Suprapubic skin (tissue), 4 donors: ENCODE measurements at regions not wholly inside any gene's neighbourhood (a gene's known extent, or its start where the extent isn't known, plus 50 kb on each side); places are given as distances from the start of the nearest gene placed in this dataset.

Experiments
- EP300 ChIP-seq: sonication (generic); formaldehyde crosslinking; IDR thresholded peaks from one replicate; pipeline ENCODE4 v1.6.1; 2017; ENCODE audit warnings: antibody characterized with exemption
- POLR2A ChIP-seq, 2 donors: fragments of 450-650 bp; IDR thresholded peaks; one replicate each; pipeline ENCODE4 v1.6.1; 2017; ENCODE audit warnings: antibody characterized with exemption in 2 of 2, mild to moderate bottlenecking in 2 of 2, moderate library complexity in 2 of 2
- POLR2AphosphoS5 ChIP-seq, 3 donors: sonication (generic); formaldehyde crosslinking; IDR thresholded peaks; one replicate each; pipeline ENCODE4 v1.6.1; 2017; ENCODE audit warnings: antibody characterized with exemption in 3 of 3
- TF ChIP-seq, protein P1 (sequence below), 2 donors: fragments of 200-600 bp in 1 of 2; fragments of 450-650 bp in 1 of 2; sonication (generic) in 1 of 2; IDR thresholded peaks; one replicate each; pipeline ENCODE4 v1.5.1; 2016 to 2019; ENCODE audit warnings: antibody characterized with exemption in 2 of 2, mild to moderate bottlenecking in 1 of 2, moderate library complexity in 1 of 2

- TF ChIP-seq POLR2A (IDR thresholded peaks at IDR 0.05) (no peak), POLR2AphosphoS5 (IDR thresholded peaks at IDR 0.05) (no peak), EP300 (no peak)
- TF ChIP-seq, protein P1, sequence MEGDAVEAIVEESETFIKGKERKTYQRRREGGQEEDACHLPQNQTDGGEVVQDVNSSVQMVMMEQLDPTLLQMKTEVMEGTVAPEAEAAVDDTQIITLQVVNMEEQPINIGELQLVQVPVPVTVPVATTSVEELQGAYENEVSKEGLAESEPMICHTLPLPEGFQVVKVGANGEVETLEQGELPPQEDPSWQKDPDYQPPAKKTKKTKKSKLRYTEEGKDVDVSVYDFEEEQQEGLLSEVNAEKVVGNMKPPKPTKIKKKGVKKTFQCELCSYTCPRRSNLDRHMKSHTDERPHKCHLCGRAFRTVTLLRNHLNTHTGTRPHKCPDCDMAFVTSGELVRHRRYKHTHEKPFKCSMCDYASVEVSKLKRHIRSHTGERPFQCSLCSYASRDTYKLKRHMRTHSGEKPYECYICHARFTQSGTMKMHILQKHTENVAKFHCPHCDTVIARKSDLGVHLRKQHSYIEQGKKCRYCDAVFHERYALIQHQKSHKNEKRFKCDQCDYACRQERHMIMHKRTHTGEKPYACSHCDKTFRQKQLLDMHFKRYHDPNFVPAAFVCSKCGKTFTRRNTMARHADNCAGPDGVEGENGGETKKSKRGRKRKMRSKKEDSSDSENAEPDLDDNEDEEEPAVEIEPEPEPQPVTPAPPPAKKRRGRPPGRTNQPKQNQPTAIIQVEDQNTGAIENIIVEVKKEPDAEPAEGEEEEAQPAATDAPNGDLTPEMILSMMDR (IDR thresholded peaks at IDR 0.05): no peak
These were observed 439.5 kb downstream of the ACTL7B start for GRCh38 chr9:108416324-108416723.
